WTC11 (cell line): ENCODE measurements at regions not wholly inside any gene's neighbourhood (a gene's known extent, or its start where the extent isn't known, plus 50 kb on each side); places are given as distances from the start of the nearest gene placed in this dataset.

ENCODE experiments used
- ARID4B ChIP-seq: sonication (generic); formaldehyde crosslinking; IDR thresholded peaks from 2 replicates; pipeline ENCODE4 v1.8.0; 2023; ENCODE audit warnings: missing genetic modification reagents, mild to moderate bottlenecking, borderline replicate concordance
- CREB1 ChIP-seq: sonication (generic); formaldehyde crosslinking; IDR thresholded peaks from 2 replicates; pipeline ENCODE4 v1.8.0; 2023; ENCODE audit warnings: mild to moderate bottlenecking, missing genetic modification reagents
- CTCF ChIP-seq: fragments of 200-600 bp; IDR thresholded peaks from 2 replicates; pipeline ENCODE4 v1.8.0; 2022; ENCODE audit warnings: antibody characterized with exemption
- TF ChIP-seq, protein P1 (sequence below): sonication (generic); formaldehyde crosslinking; IDR thresholded peaks from 2 replicates; pipeline ENCODE4 v1.8.0; 2022; ENCODE audit warnings: mild to moderate bottlenecking, missing genetic modification reagents

GRCh38 chr3:13200465-13200864 is 127.2 kb upstream of the IQSEC1 start:
- no peak for TF ChIP-seq CTCF
- no peak for TF ChIP-seq ARID4B (CRISPR knock-in tag)
- TF ChIP-seq CREB1 (CRISPR knock-in tag): no peak
- TF ChIP-seq, protein P1, sequence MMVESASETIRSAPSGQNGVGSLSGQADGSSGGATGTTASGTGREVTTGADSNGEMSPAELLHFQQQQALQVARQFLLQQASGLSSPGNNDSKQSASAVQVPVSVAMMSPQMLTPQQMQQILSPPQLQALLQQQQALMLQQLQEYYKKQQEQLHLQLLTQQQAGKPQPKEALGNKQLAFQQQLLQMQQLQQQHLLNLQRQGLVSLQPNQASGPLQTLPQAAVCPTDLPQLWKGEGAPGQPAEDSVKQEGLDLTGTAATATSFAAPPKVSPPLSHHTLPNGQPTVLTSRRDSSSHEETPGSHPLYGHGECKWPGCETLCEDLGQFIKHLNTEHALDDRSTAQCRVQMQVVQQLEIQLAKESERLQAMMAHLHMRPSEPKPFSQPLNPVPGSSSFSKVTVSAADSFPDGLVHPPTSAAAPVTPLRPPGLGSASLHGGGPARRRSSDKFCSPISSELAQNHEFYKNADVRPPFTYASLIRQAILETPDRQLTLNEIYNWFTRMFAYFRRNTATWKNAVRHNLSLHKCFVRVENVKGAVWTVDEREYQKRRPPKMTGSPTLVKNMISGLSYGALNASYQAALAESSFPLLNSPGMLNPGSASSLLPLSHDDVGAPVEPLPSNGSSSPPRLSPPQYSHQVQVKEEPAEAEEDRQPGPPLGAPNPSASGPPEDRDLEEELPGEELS: no peak
